WERI-Rb-1 (cell line): ENCODE measurements at regions not wholly inside any gene's neighbourhood (a gene's known extent, or its start where the extent isn't known, plus 50 kb on each side); places are given as distances from the start of the nearest gene placed in this dataset.

ENCODE experiments used
- DNase-seq: peaks from one replicate; pipeline ENCODE4 v3.0.0-alpha.2; 2020
- H3K27ac ChIP-seq: fragments of 250-450 bp; sonication (Bioruptor Pico); 2 replicates; pipeline ENCODE4 v1.5.1; 2020; ENCODE audit warnings: mild to moderate bottlenecking, moderate library complexity
- H3K27me3 ChIP-seq: fragments of 250-450 bp; sonication (Bioruptor Pico); 2 replicates; pipeline ENCODE4 v1.5.1; 2021; ENCODE audit warnings: mild to moderate bottlenecking, low read depth, moderate library complexity; ENCODE audit not compliant: insufficient read depth, severe bottlenecking
- H3K36me3 ChIP-seq: fragments of 250-450 bp; sonication (Bioruptor Pico); 2 replicates; pipeline ENCODE4 v1.5.1; 2020; ENCODE audit warnings: mild to moderate bottlenecking, moderate library complexity
- H3K4me3 ChIP-seq: 2 replicates; pipeline ENCODE4 v1.5.1; 2011; ENCODE audit warnings: low read depth, mild to moderate bottlenecking, control low read depth, low read length
- H3K9me3 ChIP-seq: fragments of 250-450 bp; sonication (Bioruptor Pico); 2 replicates; pipeline ENCODE4 v1.5.1; 2021; ENCODE audit warnings: mild to moderate bottlenecking, moderate library complexity; ENCODE audit not compliant: severe bottlenecking
- TF ChIP-seq, protein P1 (sequence below): IDR thresholded peaks from 2 replicates; pipeline ENCODE4 v1.5.1; 2011; ENCODE audit warnings: low read depth, mild to moderate bottlenecking, control low read depth, inconsistent platforms, low read length

DNA sequence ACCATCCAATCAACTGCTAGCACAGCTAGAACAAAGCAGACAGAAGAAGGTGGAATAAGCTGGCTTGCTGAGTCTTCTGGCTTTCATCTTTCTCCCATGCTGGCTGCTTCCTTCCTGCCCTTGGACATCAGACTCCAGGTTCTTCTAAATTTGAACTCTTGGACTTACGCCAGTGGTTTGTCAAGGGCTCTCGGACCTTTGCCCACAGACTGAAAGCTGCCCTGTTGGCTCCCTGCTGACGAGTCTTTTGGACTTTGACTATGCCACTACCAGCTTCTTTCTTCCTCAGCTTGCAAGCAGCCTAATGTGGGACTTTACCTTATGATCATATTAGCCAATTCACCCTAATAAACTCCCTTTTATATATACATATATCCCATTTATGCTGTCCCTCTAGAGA, 164.1 kb upstream of the GJE1 start:
- H3K9me3 ChIP-seq: no peaks in the 10 kb centered on the region
- DNase-seq: no peak
- H3K4me3 ChIP-seq: no peak overlapping the region
- no peak overlapping the region for H3K27ac ChIP-seq
- H3K36me3 ChIP-seq: no peaks in the 10 kb centered on the region
- H3K27me3 ChIP-seq: peaks cover 10% of the 10 kb centered on the region
- TF ChIP-seq, protein P1, sequence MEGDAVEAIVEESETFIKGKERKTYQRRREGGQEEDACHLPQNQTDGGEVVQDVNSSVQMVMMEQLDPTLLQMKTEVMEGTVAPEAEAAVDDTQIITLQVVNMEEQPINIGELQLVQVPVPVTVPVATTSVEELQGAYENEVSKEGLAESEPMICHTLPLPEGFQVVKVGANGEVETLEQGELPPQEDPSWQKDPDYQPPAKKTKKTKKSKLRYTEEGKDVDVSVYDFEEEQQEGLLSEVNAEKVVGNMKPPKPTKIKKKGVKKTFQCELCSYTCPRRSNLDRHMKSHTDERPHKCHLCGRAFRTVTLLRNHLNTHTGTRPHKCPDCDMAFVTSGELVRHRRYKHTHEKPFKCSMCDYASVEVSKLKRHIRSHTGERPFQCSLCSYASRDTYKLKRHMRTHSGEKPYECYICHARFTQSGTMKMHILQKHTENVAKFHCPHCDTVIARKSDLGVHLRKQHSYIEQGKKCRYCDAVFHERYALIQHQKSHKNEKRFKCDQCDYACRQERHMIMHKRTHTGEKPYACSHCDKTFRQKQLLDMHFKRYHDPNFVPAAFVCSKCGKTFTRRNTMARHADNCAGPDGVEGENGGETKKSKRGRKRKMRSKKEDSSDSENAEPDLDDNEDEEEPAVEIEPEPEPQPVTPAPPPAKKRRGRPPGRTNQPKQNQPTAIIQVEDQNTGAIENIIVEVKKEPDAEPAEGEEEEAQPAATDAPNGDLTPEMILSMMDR: no peak

DNA sequence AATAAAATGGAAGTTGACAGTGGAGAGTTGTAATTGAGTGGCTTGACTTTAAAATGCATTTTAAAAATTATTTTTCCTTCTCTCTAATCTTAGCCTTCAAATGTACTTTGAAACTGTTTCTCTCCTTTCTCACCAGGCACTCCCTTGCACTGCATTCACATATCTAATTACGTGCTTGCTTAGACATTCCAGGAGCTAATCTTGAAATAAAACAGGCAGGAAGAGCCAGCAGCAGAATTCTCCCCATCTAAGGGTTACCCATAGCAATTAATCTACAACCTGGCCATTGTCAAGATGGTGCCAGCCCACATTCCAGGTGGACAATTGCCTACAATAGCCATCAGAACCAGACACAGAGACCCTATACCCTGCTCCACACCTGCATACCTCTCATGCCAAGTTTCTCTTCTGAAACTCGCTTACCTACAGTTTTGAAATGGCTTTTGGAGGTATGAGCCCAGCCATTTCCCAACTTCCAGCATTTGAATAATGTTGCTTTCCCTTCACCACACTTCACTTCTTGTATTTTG, 167.6 kb upstream of the GJE1 start:
- Histone ChIP-seq H3K27me3 (peaks cover 7% of the 10 kb centered on the region), H3K9me3 (no peaks in the 10 kb centered on the region), H3K36me3 (no peaks in the 10 kb centered on the region), H3K27ac (no peak overlapping the region), H3K4me3 (no peak overlapping the region)
- DNase-seq: no peak
- TF ChIP-seq, protein P1: no peak

DNA sequence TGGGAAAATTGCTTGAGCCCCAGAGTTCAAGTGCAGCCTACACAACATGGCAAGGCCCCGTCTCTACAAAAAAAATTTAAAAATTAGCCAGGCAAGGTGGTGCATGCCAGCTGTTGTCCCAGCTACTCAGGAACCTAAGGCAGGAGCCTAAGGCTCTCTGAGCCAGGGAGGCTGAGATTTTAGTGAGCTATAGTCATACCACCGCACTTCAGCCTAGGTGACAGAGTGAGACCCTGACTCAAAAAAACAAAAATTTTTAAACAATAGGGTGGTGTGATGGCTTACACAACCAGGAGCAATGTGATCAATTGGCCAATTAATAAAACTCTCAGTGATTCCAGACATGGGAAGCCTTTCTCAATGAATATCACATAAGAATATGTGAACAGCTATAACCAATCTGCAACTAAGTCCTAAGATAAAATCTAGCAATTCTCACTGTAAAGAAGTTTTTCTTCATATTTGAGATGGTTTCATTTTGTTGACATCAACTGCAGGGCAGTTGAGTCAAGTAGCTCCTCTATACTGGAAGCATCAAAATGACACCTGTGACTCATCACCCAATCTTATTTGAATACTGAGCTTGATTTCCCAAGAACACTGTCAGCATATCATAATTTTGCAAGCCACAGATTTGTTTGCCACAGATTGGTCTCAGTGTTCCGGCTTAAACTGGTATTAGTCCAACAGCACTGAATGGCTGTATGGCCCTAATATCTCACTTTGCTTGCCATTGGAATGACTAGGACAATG, 169.0 kb upstream of the GJE1 start:
- H3K4me3 ChIP-seq: no peak overlapping the region
- no peaks in the 10 kb centered on the region for H3K9me3 ChIP-seq
- no peaks in the 10 kb centered on the region for H3K36me3 ChIP-seq
- no peak for DNase-seq
- H3K27me3 ChIP-seq: peaks cover 16% of the 10 kb centered on the region
- TF ChIP-seq, protein P1: no peak
- H3K27ac ChIP-seq: no peak overlapping the region

GRCh38 chr6:141957271-141957670, 175.5 kb upstream of the GJE1 start:
- DNase-seq: no peak
- peaks cover 4% of the 10 kb centered on the region for H3K9me3 ChIP-seq
- H3K27ac ChIP-seq: no peak overlapping the region
- no peak overlapping the region for H3K4me3 ChIP-seq
- H3K27me3 ChIP-seq: peaks cover 9% of the 10 kb centered on the region
- TF ChIP-seq, protein P1: no peak
- H3K36me3 ChIP-seq: no peaks in the 10 kb centered on the region

DNA sequence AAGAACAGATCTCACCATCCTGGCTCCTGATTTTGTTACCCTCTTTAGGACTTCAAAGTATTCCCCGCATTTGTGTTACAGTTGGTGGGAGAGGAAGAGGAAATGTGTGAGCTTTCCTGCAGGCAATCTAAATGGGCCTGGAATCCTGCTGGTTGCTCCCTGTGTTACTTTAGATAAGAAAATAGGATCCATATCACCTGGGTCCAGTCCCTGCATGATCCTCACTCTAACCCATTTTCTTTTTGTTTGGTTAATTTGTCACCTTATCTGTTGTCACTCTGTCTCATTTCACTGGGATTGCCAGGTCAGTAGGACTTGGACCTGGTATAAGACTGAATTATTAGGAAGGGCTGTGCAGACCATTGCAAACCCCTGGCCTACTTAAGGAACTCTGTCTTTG, 175.9 kb upstream of the GJE1 start:
- Histone ChIP-seq H3K36me3 (no peaks in the 10 kb centered on the region), H3K9me3 (peaks cover 4% of the 10 kb centered on the region), H3K27me3 (peaks cover 9% of the 10 kb centered on the region), H3K27ac (no peak overlapping the region), H3K4me3 (no peak overlapping the region)
- DNase-seq: no peak
- TF ChIP-seq, protein P1: no peak
